Stimulated activated naive B cell treated with anti-CD40 and anti-IgM and Interleukin-4, amounts not matched to agents 10 μg/mL and 1 μg/mL and 100 μg/mL, for 72 hours (primary cell): ENCODE measurements at regions not wholly inside any gene's neighbourhood (a gene's known extent, or its start where the extent isn't known, plus 50 kb on each side); places are given as distances from the start of the nearest gene placed in this dataset.
"Not testable (repeated sequence)": the region's sequence is repeated elsewhere in the genome, so short reads cannot be mapped to it uniquely, and the experiment has no call there.

Experiments
- ATAC-seq, 2 donors: fragments of 150-1000 bp; cut with Tn5 transposase; replicated peaks; 2 replicates each; pipeline ENCODE4 v1.10.0; 2021; ENCODE audit warnings: moderate library complexity in 1 of 2
- DNase-seq: peaks from one replicate; pipeline ENCODE4 v3.0.0; 2021
- H3K27ac Mint-ChIP-seq: one replicate; pipeline ENCODE4 v1.8.0; 2022; ENCODE audit warnings: mild to moderate bottlenecking, mixed read lengths
- H3K27me3 Mint-ChIP-seq, 2 donors: one replicate each; pipeline ENCODE4 v1.8.0; 2022; ENCODE audit warnings: mixed read lengths in 2 of 2
- H3K36me3 Mint-ChIP-seq, 2 donors: one replicate each; pipeline ENCODE4 v1.8.0; 2022; ENCODE audit warnings: mixed read lengths in 2 of 2, mild to moderate bottlenecking in 1 of 2
- H3K4me1 Mint-ChIP-seq, 2 donors: one replicate each; pipeline ENCODE4 v1.8.0; 2022; ENCODE audit warnings: mixed read lengths in 2 of 2, mild to moderate bottlenecking in 1 of 2
- H3K4me3 Mint-ChIP-seq, 2 donors: one replicate each; pipeline ENCODE4 v1.8.0; 2022; ENCODE audit warnings: mild to moderate bottlenecking in 2 of 2, mixed read lengths in 2 of 2, moderate library complexity in 1 of 2
- H3K9me3 Mint-ChIP-seq, 2 donors: one replicate each; pipeline ENCODE4 v1.8.0; 2022; ENCODE audit warnings: mixed read lengths in 2 of 2, mild to moderate bottlenecking in 1 of 2

GRCh38 chr18:59063912-59064311 is 75.8 kb upstream of the SEC11C start:
- H3K27me3 Mint-ChIP-seq, result peaks cover 0 to 7% of the 10 kb centered on the region in 2 donors
- H3K4me3 Mint-ChIP-seq, result no peak overlapping the region
- H3K9me3 Mint-ChIP-seq, result no peaks in the 10 kb centered on the region

GRCh38 chr18:59065684-59066083 is 74.0 kb upstream of the SEC11C start:
- no peak for ATAC-seq
- no peak for DNase-seq
- no peak overlapping the region for H3K27ac Mint-ChIP-seq
- no peaks in the 10 kb centered on the region for H3K9me3 Mint-ChIP-seq
- peaks cover 3 to 7% of the 10 kb centered on the region in 2 donors for H3K27me3 Mint-ChIP-seq
- no peak overlapping the region for H3K4me3 Mint-ChIP-seq
- no peaks in the 10 kb centered on the region for H3K36me3 Mint-ChIP-seq
- peaks cover 8 to 15% of the 10 kb centered on the region in 2 donors for H3K4me1 Mint-ChIP-seq

More at GRCh38 chr18:59063912-59064311, 75.8 kb upstream of the SEC11C start:
- peaks cover 4 to 11% of the 10 kb centered on the region in 2 donors for H3K4me1 Mint-ChIP-seq
- H3K36me3 Mint-ChIP-seq, result no peaks in the 10 kb centered on the region
- ATAC-seq (no peak), DNase-seq (no peak)
- no peak overlapping the region for H3K27ac Mint-ChIP-seq

GRCh38 chr18:59067873-59068272 is 71.8 kb upstream of the SEC11C start:
- H3K9me3 Mint-ChIP-seq, result no peaks in the 10 kb centered on the region
- H3K4me3 Mint-ChIP-seq, result no peak overlapping the region
- H3K27ac Mint-ChIP-seq, result no peak overlapping the region
- peaks cover 17% of the 10 kb centered on the region in 2 donors for H3K4me1 Mint-ChIP-seq
- peaks cover 3 to 7% of the 10 kb centered on the region in 2 donors for H3K27me3 Mint-ChIP-seq
- H3K36me3 Mint-ChIP-seq, result no peaks in the 10 kb centered on the region
- DNase-seq (no peak), ATAC-seq (no peak)

- no peak for DNase-seq
- peaks cover 17 to 20% of the 10 kb centered on the region in 2 donors for H3K4me1 Mint-ChIP-seq
- peaks cover 2 to 3% of the 10 kb centered on the region in 2 donors for H3K27me3 Mint-ChIP-seq
- H3K9me3 Mint-ChIP-seq, result no peaks in the 10 kb centered on the region
- no peak overlapping the region for H3K4me3 Mint-ChIP-seq
- ATAC-seq, result no peak
- H3K36me3 Mint-ChIP-seq, result no peaks in the 10 kb centered on the region
- H3K27ac Mint-ChIP-seq, result no peak overlapping the region
Measured at GRCh38 chr18:59068276-59069071, 71.2 kb upstream of the SEC11C start.

- DNase-seq (peak; percentile 82), ATAC-seq (peak; percentile 81 to 92)
- peaks cover 15 to 19% of the 10 kb centered on the region in 2 donors for H3K4me1 Mint-ChIP-seq
- H3K9me3 Mint-ChIP-seq, result peaks cover 0 to 4% of the 10 kb centered on the region in 2 donors
- no peaks in the 10 kb centered on the region for H3K36me3 Mint-ChIP-seq
- no peak overlapping the region for H3K4me3 Mint-ChIP-seq
- peaks cover 0 to 3% of the 10 kb centered on the region in 2 donors for H3K27me3 Mint-ChIP-seq
- peak overlapping the region; percentile 27 for H3K27ac Mint-ChIP-seq
Measured at GRCh38 chr18:59070181-59070912, 69.3 kb upstream of the SEC11C start.

- DNase-seq (no peak), ATAC-seq (peak; percentile 79 to 85)
- Mint-ChIP-seq H3K4me3 (peak overlapping the region in 1 of 2 donors; percentile 42), H3K36me3 (no peaks in the 10 kb centered on the region), H3K4me1 (peaks cover 15 to 19% of the 10 kb centered on the region in 2 donors), H3K27ac (peak overlapping the region; percentile 44), H3K27me3 (peaks cover 3 to 6% of the 10 kb centered on the region in 2 donors), H3K9me3 (peaks cover 0 to 4% of the 10 kb centered on the region in 2 donors)
Measured at GRCh38 chr18:59072727-59073421, 66.8 kb upstream of the SEC11C start.

GRCh38 chr18:59075923-59076322 is 63.8 kb upstream of the SEC11C start:
- H3K27me3 Mint-ChIP-seq, result peaks cover 6 to 24% of the 10 kb centered on the region in 2 donors
- no peaks in the 10 kb centered on the region for H3K36me3 Mint-ChIP-seq
- no peak for ATAC-seq
- peaks cover 0 to 4% of the 10 kb centered on the region in 2 donors for H3K9me3 Mint-ChIP-seq
- no peak overlapping the region for H3K4me3 Mint-ChIP-seq
- DNase-seq, result no peak
- H3K4me1 Mint-ChIP-seq, result peaks cover 11 to 14% of the 10 kb centered on the region in 2 donors
- no peak overlapping the region for H3K27ac Mint-ChIP-seq

GRCh38 chr18:59079264-59079663 is 60.4 kb upstream of the SEC11C start:
- DNase-seq (no peak), ATAC-seq (no peak)
- peaks cover 8 to 11% of the 10 kb centered on the region in 2 donors for H3K4me1 Mint-ChIP-seq
- H3K27ac Mint-ChIP-seq, result no peak overlapping the region
- H3K9me3 Mint-ChIP-seq, result peaks cover 0 to 4% of the 10 kb centered on the region in 2 donors
- H3K4me3 Mint-ChIP-seq, result no peak overlapping the region
- peaks cover 19 to 36% of the 10 kb centered on the region in 2 donors for H3K27me3 Mint-ChIP-seq
- no peaks in the 10 kb centered on the region for H3K36me3 Mint-ChIP-seq

- H3K27ac Mint-ChIP-seq, DNase-seq, ATAC-seq, H3K4me3 Mint-ChIP-seq, H3K9me3 Mint-ChIP-seq, H3K36me3 Mint-ChIP-seq: not testable (repeated sequence)
- Mint-ChIP-seq H3K4me1 (peaks cover 7 to 15% of the 10 kb centered on the region in 2 donors), H3K27me3 (peaks cover 19 to 37% of the 10 kb centered on the region in 2 donors)
Measured at GRCh38 chr18:59079687-59080501, 59.8 kb upstream of the SEC11C start.

- no peaks in the 10 kb centered on the region for H3K9me3 Mint-ChIP-seq
- peak overlapping the region in 1 of 2 donors; percentile 46 for H3K4me3 Mint-ChIP-seq
- H3K27me3 Mint-ChIP-seq, result peaks cover 19 to 36% of the 10 kb centered on the region in 2 donors
- DNase-seq (no peak), ATAC-seq (no peak)
- H3K36me3 Mint-ChIP-seq, result no peaks in the 10 kb centered on the region
- peaks cover 10 to 21% of the 10 kb centered on the region in 2 donors for H3K4me1 Mint-ChIP-seq
- H3K27ac Mint-ChIP-seq, result no peak overlapping the region
Measured at GRCh38 chr18:59083136-59083818, 56.4 kb upstream of the SEC11C start.

- ATAC-seq, result peak in 1 of 2 donors; percentile 38
Measured at GRCh38 chr18:59085126-59085794, 54.4 kb upstream of the SEC11C start.

GRCh38 chr18:59085797-59086196 is 53.9 kb upstream of the SEC11C start:
- peaks cover 10 to 21% of the 10 kb centered on the region in 2 donors for H3K4me1 Mint-ChIP-seq
- DNase-seq (no peak), ATAC-seq (no peak)
- H3K27me3 Mint-ChIP-seq, result peaks cover 16 to 29% of the 10 kb centered on the region in 2 donors
- H3K27ac Mint-ChIP-seq, result no peak overlapping the region
- H3K9me3 Mint-ChIP-seq, result no peaks in the 10 kb centered on the region
- no peak overlapping the region for H3K4me3 Mint-ChIP-seq
- no peaks in the 10 kb centered on the region for H3K36me3 Mint-ChIP-seq

More at GRCh38 chr18:59085126-59085794, 54.4 kb upstream of the SEC11C start:
- Mint-ChIP-seq H3K27ac (no peak overlapping the region), H3K4me3 (no peak overlapping the region), H3K27me3 (peaks cover 15 to 27% of the 10 kb centered on the region in 2 donors), H3K4me1 (peaks cover 10 to 21% of the 10 kb centered on the region in 2 donors), H3K9me3 (no peaks in the 10 kb centered on the region), H3K36me3 (no peaks in the 10 kb centered on the region)
- DNase-seq, result no peak
